ENCODE measurements at regions not wholly inside any gene's neighbourhood (a gene's known extent, or its start where the extent isn't known, plus 50 kb on each side); places are given as distances from the start of the nearest gene placed in this dataset.

DNA sequence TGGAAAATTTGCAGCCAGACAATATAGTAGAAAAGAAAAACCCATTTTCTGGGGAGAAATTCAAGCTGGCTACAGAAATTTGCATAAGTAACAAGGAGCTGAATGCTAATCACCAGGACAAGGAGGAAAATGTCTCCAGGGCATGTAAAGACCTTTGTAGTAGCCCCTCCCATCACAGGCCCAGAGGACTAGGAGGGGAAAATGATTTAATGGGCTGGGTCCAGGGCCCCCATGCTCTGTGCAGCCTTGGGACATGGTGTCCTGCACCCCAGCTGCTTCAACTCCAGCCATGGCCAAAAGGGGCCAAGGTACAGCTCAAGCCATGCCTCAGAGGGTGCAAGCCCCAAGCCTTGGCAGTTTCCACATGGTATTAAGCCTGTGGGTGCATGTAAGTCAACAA is 197.6 kb upstream of the POU1F1 start:
- DNase-seq (ENCODE audit: low read depth): no peak
- TF ChIP-seq, protein P1, sequence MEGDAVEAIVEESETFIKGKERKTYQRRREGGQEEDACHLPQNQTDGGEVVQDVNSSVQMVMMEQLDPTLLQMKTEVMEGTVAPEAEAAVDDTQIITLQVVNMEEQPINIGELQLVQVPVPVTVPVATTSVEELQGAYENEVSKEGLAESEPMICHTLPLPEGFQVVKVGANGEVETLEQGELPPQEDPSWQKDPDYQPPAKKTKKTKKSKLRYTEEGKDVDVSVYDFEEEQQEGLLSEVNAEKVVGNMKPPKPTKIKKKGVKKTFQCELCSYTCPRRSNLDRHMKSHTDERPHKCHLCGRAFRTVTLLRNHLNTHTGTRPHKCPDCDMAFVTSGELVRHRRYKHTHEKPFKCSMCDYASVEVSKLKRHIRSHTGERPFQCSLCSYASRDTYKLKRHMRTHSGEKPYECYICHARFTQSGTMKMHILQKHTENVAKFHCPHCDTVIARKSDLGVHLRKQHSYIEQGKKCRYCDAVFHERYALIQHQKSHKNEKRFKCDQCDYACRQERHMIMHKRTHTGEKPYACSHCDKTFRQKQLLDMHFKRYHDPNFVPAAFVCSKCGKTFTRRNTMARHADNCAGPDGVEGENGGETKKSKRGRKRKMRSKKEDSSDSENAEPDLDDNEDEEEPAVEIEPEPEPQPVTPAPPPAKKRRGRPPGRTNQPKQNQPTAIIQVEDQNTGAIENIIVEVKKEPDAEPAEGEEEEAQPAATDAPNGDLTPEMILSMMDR (conservative IDR thresholded peaks at IDR 0.05; ENCODE audit: low read length): no peak
- H3K4me3 ChIP-seq (ENCODE audit: low read length): no peak overlapping the region

DNA sequence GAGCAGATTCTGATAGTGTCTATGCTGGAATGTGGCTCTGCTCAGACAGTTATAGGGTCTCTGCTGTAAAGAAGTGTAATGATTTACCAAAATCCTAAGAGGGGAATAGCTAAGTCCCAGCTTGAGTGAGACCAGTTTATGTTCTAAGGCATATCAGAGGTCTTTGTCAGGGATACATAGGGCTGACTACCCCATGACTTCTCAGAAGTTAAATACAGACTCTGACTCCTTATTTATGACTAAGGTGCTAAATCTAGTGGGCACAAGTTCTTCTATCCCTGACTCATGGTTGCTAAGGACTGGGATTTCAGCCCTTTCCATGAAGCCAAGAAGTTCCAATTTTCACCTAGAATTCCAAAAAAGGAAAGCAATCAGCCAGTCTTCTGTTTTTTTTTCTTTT is 192.6 kb upstream of the POU1F1 start:
- TF ChIP-seq, protein P1 (conservative IDR thresholded peaks at IDR 0.05; ENCODE audit: low read length): no peak
- DNase-seq (ENCODE audit: low read depth): peak; percentile 1
- no peak overlapping the region for H3K4me3 ChIP-seq (ENCODE audit: low read length)

DNA sequence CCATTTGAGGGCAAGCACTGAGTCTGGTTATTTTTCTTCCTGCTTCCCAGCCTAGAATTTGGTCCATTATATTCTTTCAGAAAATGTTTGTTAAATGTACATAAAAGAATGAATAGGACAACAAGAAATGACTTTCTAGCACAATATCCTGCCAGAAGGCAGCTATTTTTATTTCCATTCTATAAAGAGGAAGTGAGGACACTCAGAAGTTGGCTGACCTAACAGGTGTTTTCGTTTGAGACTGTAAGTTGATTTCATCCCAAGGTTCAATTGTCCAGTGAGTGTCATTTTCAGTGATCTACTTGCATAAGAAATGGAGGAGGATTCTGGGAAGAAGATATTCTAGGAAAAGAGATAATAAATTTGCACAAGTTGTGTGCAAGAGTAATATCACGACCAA is 191.9 kb upstream of the POU1F1 start:
- H3K4me3 ChIP-seq (ENCODE audit: low read length): no peak overlapping the region
- TF ChIP-seq, protein P1 (conservative IDR thresholded peaks at IDR 0.05; ENCODE audit: low read length): no peak
- DNase-seq (ENCODE audit: low read depth): no peak

DNA sequence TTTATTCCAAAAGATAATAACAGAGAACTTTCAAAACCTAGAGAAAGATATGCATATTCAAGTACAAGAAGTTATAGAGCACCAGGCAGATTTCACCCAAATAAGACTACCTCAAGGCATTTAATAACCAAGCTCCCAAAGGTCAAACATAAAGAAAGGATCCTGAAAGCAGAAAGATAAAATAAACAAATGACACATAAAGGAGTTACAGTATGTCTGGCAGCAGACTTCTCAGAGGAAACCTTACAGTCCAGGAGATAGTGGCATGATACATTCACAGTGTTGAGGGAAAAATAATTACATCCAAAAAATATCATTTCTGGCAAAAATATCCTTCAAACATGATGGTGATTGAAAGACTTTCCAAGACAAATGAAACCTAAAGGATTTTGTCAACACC is 185.8 kb upstream of the POU1F1 start:
- TF ChIP-seq, protein P1 (conservative IDR thresholded peaks at IDR 0.05; ENCODE audit: low read length): no peak
- H3K4me3 ChIP-seq (ENCODE audit: low read length): no peak overlapping the region
- no peak for DNase-seq (ENCODE audit: low read depth)

DNA sequence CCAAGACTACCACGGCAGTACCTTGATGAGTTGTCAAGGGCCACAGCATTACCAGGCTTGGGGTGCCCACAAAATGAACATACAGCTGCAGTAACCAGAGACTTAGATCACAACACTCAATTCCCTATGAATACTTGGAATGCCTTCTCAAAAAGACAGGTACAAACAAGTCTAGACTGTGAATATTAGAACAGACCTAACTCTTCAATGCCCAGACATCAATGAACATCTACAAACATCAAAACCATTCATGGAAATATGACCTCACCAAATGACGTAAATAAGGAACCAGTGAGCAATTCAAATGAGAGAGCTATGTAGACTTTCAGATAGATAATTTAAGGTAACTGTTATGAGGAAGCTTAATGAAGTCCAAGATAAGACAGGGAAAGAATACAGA is 185.1 kb upstream of the POU1F1 start:
- DNase-seq (ENCODE audit: low read depth): no peak
- TF ChIP-seq, protein P1 (conservative IDR thresholded peaks at IDR 0.05; ENCODE audit: low read length): no peak
- no peak overlapping the region for H3K4me3 ChIP-seq (ENCODE audit: low read length)

DNA sequence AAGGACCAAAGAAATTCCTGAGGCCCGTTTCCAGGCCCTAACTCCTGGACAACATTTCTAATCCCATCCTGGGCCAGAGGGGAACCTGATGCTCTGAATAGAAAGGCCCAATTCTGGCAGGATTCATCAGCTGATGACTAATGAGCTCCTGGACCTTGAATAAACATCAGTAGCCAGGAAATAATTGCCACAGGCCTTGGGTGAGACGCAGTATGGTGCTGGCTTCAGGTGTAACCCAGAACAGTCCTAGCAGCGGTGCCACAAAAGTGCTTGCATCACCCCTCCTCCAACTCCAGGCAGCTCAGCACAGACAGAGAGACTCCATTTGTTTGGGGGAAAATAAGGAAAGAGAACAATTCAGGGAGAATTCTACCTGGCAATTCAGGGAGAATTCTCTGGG is 184.7 kb upstream of the POU1F1 start:
- TF ChIP-seq, protein P1 (conservative IDR thresholded peaks at IDR 0.05; ENCODE audit: low read length): no peak
- H3K4me3 ChIP-seq (ENCODE audit: low read length): no peak overlapping the region
- DNase-seq (ENCODE audit: low read depth): no peak

DNA sequence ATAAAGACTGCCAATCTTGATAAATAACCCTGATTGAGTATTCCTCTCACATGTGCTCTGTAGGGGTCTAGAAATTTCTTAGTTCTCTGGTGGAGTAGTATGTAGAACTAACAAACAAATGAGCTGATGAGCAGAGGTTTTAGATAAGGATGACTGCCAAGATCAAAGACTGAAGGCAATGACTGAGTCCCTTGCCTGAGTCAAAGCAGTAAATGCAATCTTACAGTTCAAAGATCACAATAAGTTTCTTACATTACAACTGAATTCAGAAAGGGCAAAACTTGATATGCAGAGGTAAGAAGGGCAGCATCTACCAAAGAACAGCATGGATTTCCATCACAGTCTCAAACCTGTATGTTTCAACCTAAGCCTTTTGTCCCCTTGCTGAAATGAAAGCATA is 172.2 kb upstream of the POU1F1 start:
- DNase-seq (ENCODE audit: low read depth): no peak
- TF ChIP-seq, protein P1 (conservative IDR thresholded peaks at IDR 0.05; ENCODE audit: low read length): no peak
- H3K4me3 ChIP-seq (ENCODE audit: low read length): no peak overlapping the region
